Stimulated activated naive CD8-positive, alpha-beta T cell treated with anti-CD3 and anti-CD28 coated beads, Interleukin-15, amount 100 ng/mL, for 72 hours (primary cell): ENCODE measurements at regions not wholly inside any gene's neighbourhood (a gene's known extent, or its start where the extent isn't known, plus 50 kb on each side); places are given as distances from the start of the nearest gene placed in this dataset.

Experiments used
- ATAC-seq: fragments of 150-1000 bp; cut with Tn5 transposase; 2 replicates; pipeline ENCODE4 v1.10.0; 2021; ENCODE audit warnings: mild to moderate bottlenecking, moderate library complexity
- DNase-seq, 2 donors: peaks; one replicate each; pipeline ENCODE4 v3.0.0; 2021 to 2022
- H3K27ac Mint-ChIP-seq, 2 donors: one replicate each; pipeline ENCODE4 v1.8.0; 2022; ENCODE audit warnings: mild to moderate bottlenecking in 2 of 2, mixed read lengths in 2 of 2, moderate library complexity in 2 of 2
- H3K27me3 Mint-ChIP-seq: one replicate; pipeline ENCODE4 v1.8.0; 2022; ENCODE audit warnings: mixed read lengths
- H3K4me1 Mint-ChIP-seq: one replicate; pipeline ENCODE4 v1.8.0; 2022; ENCODE audit warnings: mild to moderate bottlenecking, mixed read lengths
- H3K4me3 Mint-ChIP-seq, 2 donors: one replicate each; pipeline ENCODE4 v1.8.0; 2022; ENCODE audit warnings: mild to moderate bottlenecking in 2 of 2, mixed read lengths in 2 of 2, moderate library complexity in 1 of 2
- H3K9me3 Mint-ChIP-seq, 2 donors: one replicate each; pipeline ENCODE4 v1.8.0; 2022; ENCODE audit warnings: mixed read lengths in 2 of 2

GRCh38 chr13:40471076-40471475 lies 195.4 kb downstream of the FOXO1 start:
- Mint-ChIP-seq H3K9me3 (peaks cover 20 to 33% of the 10 kb centered on the region in 2 donors), H3K4me3 (no peak overlapping the region), H3K4me1 (peaks cover 27% of the 10 kb centered on the region), H3K27ac (peak overlapping the region in 1 of 2 donors; percentile 45), H3K27me3 (no peaks in the 10 kb centered on the region)
- ATAC-seq = no peak
- no peak for DNase-seq

- peaks cover 20 to 34% of the 10 kb centered on the region in 2 donors for H3K9me3 Mint-ChIP-seq
- no peak overlapping the region for H3K27ac Mint-ChIP-seq
- DNase-seq = no peak
- no peak overlapping the region for H3K4me3 Mint-ChIP-seq
- H3K27me3 Mint-ChIP-seq = no peaks in the 10 kb centered on the region
- no peak for ATAC-seq
- H3K4me1 Mint-ChIP-seq = peaks cover 33% of the 10 kb centered on the region
Observed at GRCh38 chr13:40471911-40472310, 194.5 kb downstream of the FOXO1 start.

- H3K4me3 Mint-ChIP-seq = no peak overlapping the region
- ATAC-seq = peak; percentile 77
- DNase-seq = no peak
- peaks cover 33% of the 10 kb centered on the region for H3K4me1 Mint-ChIP-seq
- peaks cover 20 to 34% of the 10 kb centered on the region in 2 donors for H3K9me3 Mint-ChIP-seq
- H3K27me3 Mint-ChIP-seq = no peaks in the 10 kb centered on the region
- peak overlapping the region in 1 of 2 donors; percentile 46 for H3K27ac Mint-ChIP-seq
Observed at GRCh38 chr13:40472427-40473220, 193.8 kb downstream of the FOXO1 start.

- peaks cover 40% of the 10 kb centered on the region for H3K4me1 Mint-ChIP-seq
- no peak for DNase-seq
Observed at GRCh38 chr13:40475617-40476016, 190.8 kb downstream of the FOXO1 start.

GRCh38 chr13:40476175-40476958 lies 190.1 kb downstream of the FOXO1 start:
- ATAC-seq = no peak
- no peak for DNase-seq
- H3K27ac Mint-ChIP-seq = peak overlapping the region in 1 of 2 donors; percentile 6
- H3K4me1 Mint-ChIP-seq = peaks cover 44% of the 10 kb centered on the region
- no peak overlapping the region for H3K4me3 Mint-ChIP-seq
- no peaks in the 10 kb centered on the region for H3K27me3 Mint-ChIP-seq
- peaks cover 11 to 20% of the 10 kb centered on the region in 2 donors for H3K9me3 Mint-ChIP-seq

More at GRCh38 chr13:40475617-40476016, 190.8 kb downstream of the FOXO1 start:
- Mint-ChIP-seq H3K4me3 (no peak overlapping the region), H3K9me3 (peaks cover 11 to 24% of the 10 kb centered on the region in 2 donors), H3K27ac (no peak overlapping the region), H3K27me3 (no peaks in the 10 kb centered on the region)
- no peak for ATAC-seq

- no peak overlapping the region for H3K27ac Mint-ChIP-seq
- H3K4me1 Mint-ChIP-seq = peaks cover 40% of the 10 kb centered on the region
- H3K9me3 Mint-ChIP-seq = peaks cover 16 to 19% of the 10 kb centered on the region in 2 donors
- no peaks in the 10 kb centered on the region for H3K27me3 Mint-ChIP-seq
- ATAC-seq (no peak), DNase-seq (no peak)
- H3K4me3 Mint-ChIP-seq = no peak overlapping the region
Observed at GRCh38 chr13:40477623-40478608, 188.5 kb downstream of the FOXO1 start.

- no peak for ATAC-seq
- no peak overlapping the region for H3K4me3 Mint-ChIP-seq
- H3K4me1 Mint-ChIP-seq = peaks cover 44% of the 10 kb centered on the region
Observed at GRCh38 chr13:40478775-40479174, 187.7 kb downstream of the FOXO1 start.

GRCh38 chr13:40479196-40479845 lies 187.1 kb downstream of the FOXO1 start:
- H3K4me1 Mint-ChIP-seq = peaks cover 47% of the 10 kb centered on the region
- no peak overlapping the region for H3K4me3 Mint-ChIP-seq
- no peak for DNase-seq
- ATAC-seq = no peak
- H3K27ac Mint-ChIP-seq = no peak overlapping the region
- H3K27me3 Mint-ChIP-seq = no peaks in the 10 kb centered on the region
- peaks cover 16 to 22% of the 10 kb centered on the region in 2 donors for H3K9me3 Mint-ChIP-seq

More at GRCh38 chr13:40478775-40479174, 187.7 kb downstream of the FOXO1 start:
- H3K27me3 Mint-ChIP-seq = no peaks in the 10 kb centered on the region
- no peak for DNase-seq
- H3K9me3 Mint-ChIP-seq = peaks cover 16 to 19% of the 10 kb centered on the region in 2 donors
- no peak overlapping the region for H3K27ac Mint-ChIP-seq

- Mint-ChIP-seq H3K9me3 (peaks cover 8 to 19% of the 10 kb centered on the region in 2 donors), H3K4me3 (peak overlapping the region; percentile 72 to 87), H3K4me1 (peaks cover 57% of the 10 kb centered on the region), H3K27me3 (no peaks in the 10 kb centered on the region), H3K27ac (peak overlapping the region; percentile 89 to 96)
- ATAC-seq (no peak), DNase-seq (no peak)
Observed at GRCh38 chr13:40480012-40480914, 186.2 kb downstream of the FOXO1 start.

- no peak for DNase-seq
- Mint-ChIP-seq H3K27me3 (no peaks in the 10 kb centered on the region), H3K4me1 (peaks cover 59% of the 10 kb centered on the region), H3K27ac (peak overlapping the region; percentile 89 to 96), H3K4me3 (peak overlapping the region; percentile 72 to 87), H3K9me3 (peaks cover under 1 to 14% of the 10 kb centered on the region in 2 donors)
- ATAC-seq = no peak
Observed at GRCh38 chr13:40480915-40481516, 185.4 kb downstream of the FOXO1 start.

- peaks cover 74% of the 10 kb centered on the region for H3K4me1 Mint-ChIP-seq
- H3K27ac Mint-ChIP-seq = peak overlapping the region; percentile 27 to 86
- ATAC-seq = no peak
- H3K27me3 Mint-ChIP-seq = no peaks in the 10 kb centered on the region
- peaks cover 0 to 13% of the 10 kb centered on the region in 2 donors for H3K9me3 Mint-ChIP-seq
- DNase-seq = no peak
- H3K4me3 Mint-ChIP-seq = peak overlapping the region; percentile 34 to 63
Observed at GRCh38 chr13:40483601-40484000, 182.8 kb downstream of the FOXO1 start.

GRCh38 chr13:40484101-40484800 lies 182.2 kb downstream of the FOXO1 start:
- Mint-ChIP-seq H3K27me3 (no peaks in the 10 kb centered on the region), H3K4me3 (peak overlapping the region; percentile 34 to 63), H3K4me1 (peaks cover 81% of the 10 kb centered on the region), H3K27ac (peak overlapping the region; percentile 27 to 86), H3K9me3 (peaks cover 0 to 13% of the 10 kb centered on the region in 2 donors)
- DNase-seq = no peak
- ATAC-seq = no peak

GRCh38 chr13:40484974-40485373 lies 181.5 kb downstream of the FOXO1 start:
- no peak for ATAC-seq
- H3K27ac Mint-ChIP-seq = peak overlapping the region in 1 of 2 donors; percentile 86
- no peak for DNase-seq
- H3K9me3 Mint-ChIP-seq = peaks cover 0 to 13% of the 10 kb centered on the region in 2 donors
- H3K4me1 Mint-ChIP-seq = peaks cover 87% of the 10 kb centered on the region
- H3K27me3 Mint-ChIP-seq = no peaks in the 10 kb centered on the region
- H3K4me3 Mint-ChIP-seq = peak overlapping the region in 1 of 2 donors; percentile 34
